Ecto neural progenitor cell (in vitro differentiated cells): ENCODE measurements at regions not wholly inside any gene's neighbourhood (a gene's known extent, or its start where the extent isn't known, plus 50 kb on each side); places are given as distances from the start of the nearest gene placed in this dataset.
"Not testable (repeated sequence)": the region's sequence is repeated elsewhere in the genome, so short reads cannot be mapped to it uniquely, and the experiment has no call there.

Source experiments
- DNase-seq: peaks from one replicate; pipeline ENCODE4 v3.0.0-alpha.2; 2018; ENCODE audit warnings: low spot score

DNA sequence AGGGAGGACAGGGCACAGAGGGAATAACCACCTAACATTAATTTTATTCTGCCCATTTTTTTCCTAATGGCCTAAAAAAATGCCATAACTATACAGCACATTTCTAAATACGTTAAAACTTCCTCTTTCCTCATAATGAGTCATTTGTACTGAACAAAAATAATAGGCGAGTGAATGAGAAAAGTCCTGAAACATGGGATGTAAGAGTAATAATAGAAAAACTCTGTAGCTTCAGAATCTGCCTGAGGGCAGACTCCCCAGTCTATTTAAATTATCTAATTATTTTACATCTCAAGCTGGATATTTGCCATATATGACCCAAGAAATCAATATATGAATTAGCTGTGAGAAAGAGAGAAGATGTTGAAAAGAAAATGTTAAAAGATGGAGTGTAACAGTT lies 285.1 kb downstream of the TMX3 start:
- DNase-seq, result no peak

GRCh38 chr18:68429111-68429510 lies 285.8 kb downstream of the TMX3 start:
- no peak for DNase-seq

- no peak for DNase-seq
Observed at GRCh38 chr18:68428661-68429060, 286.2 kb downstream of the TMX3 start.

DNA sequence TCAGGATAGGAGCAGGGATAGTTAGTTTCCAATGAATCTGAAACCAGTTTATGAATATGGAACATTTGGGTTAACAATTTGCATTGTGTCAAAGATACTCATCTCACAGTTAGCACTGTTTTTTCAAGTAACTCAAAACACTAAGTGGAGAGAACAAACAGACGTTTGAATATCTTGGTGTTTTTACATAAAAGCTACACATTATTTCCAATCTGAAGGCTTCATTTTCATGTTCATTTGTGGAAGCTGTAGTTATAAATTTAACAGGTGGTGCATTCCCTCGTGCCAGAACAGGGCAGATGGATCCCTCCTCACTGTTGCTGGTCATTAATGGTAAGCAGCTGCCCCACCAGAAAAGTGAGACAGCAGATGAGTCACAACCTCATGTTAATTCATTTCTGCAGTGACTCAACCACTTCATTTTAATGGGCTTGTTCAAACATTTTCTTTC lies 286.9 kb downstream of the TMX3 start:
- no peak for DNase-seq

GRCh38 chr18:68426731-68427315 lies 288.1 kb downstream of the TMX3 start:
- no peak for DNase-seq

DNA sequence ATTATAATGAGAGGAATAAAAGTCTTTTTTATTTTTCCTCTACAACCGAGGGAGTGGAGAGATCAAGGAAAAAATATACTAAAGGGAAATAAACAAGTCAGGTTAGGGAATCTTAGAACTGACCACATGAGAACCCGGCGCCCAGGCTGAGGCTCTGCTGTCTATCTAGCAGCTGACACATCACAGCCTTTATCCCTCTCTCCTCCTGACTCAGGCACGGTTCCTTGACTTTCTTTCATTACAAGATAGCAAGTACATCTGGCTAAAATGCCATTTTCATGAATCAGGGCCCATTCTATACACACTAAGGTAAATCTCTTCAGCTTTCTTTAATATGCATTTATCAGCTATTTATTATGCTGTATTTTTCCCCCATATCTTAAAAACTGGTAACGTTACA lies 296.0 kb downstream of the TMX3 start:
- DNase-seq, result no peak

DNA sequence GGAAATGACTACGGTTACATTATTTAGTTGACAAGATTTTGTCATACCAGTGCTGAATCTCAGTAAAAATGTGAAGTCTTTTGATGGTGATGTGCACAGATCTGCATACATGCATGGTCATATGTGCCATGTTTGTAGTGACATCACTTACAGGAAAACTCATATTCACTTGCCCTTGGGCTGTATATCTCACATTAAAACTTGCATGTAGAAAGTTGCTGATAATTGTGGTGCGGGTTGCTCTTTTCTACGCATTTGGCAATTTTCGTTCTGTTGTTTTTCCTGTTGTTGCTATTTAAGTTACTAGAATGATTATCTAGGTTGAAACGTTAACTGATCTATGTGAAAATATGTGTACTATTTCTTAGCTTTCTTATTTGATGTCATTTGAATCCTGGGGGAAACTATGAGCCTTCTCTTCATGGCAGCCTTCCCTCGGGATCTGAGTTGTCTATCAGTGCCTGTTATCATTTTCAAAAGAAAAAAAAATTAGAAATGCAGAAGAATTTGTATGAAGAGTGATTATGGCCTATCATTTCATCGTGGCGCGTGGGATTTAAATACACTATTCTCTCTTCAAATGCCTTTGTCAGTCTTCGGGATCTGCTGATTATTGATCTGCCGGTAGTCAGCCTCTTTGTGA lies 296.6 kb downstream of the TMX3 start:
- DNase-seq, result no peak

DNA sequence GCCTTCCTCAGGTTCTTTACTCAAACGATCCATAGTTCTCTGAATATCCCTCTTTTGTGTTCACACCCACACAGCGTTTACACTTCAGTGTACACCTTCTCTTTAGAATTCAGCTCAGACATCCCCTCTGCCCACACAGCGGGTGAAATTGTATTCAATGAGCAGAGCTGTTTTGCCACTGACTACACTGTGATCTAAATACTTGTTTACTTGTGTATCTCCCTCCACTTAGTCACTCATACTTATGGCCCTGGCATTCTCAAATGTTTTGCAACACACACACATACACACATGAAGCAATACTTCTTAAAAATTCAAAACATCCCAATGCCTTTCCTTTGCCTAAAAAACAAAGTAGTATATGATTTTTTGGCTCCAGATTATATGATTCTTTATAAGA lies 297.1 kb downstream of the TMX3 start:
- DNase-seq, result no peak

GRCh38 chr18:68417166-68417799 lies 297.6 kb downstream of the TMX3 start:
- no peak for DNase-seq

GRCh38 chr18:68414407-68414806 lies 300.5 kb downstream of the TMX3 start:
- no peak for DNase-seq

DNA sequence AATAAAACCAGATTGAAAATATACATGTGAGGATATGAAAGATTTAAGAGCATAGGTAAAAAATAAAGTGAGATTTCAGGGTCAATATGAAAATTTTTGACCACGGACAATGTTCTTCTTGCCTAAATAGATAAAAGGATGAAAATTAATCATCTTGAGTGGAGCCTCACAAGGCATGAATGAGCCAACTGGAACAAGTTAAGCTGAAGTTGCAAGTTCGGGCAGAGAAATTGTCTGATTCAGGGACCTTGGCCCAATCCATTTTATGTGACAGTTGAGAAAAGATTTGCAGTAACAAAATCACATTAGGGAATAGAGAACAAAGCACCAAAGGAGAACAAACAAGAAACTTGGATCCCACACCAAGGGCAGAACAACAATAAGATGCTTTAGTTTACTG lies 305.3 kb downstream of the TMX3 start:
- DNase-seq, result no peak

- DNase-seq, result no peak
Observed at GRCh38 chr18:68406761-68407160, 308.1 kb downstream of the TMX3 start.

DNA sequence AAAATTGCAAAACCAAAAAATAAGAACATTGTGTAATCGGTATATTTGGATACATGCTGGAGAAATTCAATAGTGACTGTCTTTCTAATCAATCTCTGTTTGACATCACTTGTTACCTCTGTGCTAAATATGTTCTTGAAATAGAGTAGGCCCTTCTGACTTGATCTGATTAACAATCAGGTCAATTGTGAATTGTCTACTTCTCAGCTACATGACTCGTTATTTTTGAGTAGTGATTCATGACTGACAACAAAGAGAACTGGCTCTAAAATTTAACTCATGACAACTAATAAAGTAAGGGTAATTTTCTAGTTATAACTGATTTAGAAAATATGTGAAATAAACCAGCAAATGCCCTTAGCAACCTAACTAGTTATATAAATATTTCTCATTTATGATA lies 312.1 kb downstream of the TMX3 start:
- DNase-seq, result no peak

- DNase-seq, result no peak
Observed at GRCh38 chr18:68400889-68401288, 314.0 kb downstream of the TMX3 start.

GRCh38 chr18:68399721-68400120 lies 315.2 kb downstream of the TMX3 start:
- no peak for DNase-seq

DNA sequence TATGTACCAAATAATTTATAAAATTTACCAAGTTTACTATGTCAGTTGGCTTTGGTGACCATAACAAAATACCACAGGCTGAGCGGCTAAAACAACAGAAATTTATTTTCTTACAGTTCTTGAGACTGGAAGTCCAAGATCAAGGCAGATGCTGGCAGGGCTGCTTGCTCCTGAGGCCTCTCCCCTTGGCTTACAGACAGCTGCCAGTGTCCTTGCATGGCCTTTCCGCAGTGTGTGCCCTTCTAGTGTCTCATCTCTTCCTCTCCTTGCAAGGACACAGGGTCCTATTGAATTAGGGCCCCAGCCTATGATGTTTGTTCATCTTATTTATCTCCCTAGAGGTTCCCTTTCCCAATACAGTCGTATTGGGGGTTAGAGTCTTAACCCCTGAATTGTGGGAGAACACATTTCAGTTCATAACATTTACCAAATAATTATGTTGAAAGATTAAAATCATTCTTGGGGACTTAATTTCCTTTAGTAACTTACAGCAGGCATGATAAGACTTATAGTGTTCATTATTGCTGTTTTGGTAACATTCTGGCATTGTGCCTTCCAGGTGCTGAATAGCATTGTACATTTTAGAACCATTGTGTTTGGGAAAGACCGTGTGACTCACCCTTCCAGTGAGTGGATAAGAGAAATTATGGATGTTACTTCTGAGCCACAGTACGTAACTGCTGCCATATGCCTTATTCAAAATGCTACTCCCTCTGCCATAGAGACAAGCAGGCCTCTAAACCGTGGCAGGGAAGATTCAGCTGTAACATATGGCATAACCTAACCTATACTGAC lies 317.5 kb downstream of the TMX3 start:
- no peak for DNase-seq

DNA sequence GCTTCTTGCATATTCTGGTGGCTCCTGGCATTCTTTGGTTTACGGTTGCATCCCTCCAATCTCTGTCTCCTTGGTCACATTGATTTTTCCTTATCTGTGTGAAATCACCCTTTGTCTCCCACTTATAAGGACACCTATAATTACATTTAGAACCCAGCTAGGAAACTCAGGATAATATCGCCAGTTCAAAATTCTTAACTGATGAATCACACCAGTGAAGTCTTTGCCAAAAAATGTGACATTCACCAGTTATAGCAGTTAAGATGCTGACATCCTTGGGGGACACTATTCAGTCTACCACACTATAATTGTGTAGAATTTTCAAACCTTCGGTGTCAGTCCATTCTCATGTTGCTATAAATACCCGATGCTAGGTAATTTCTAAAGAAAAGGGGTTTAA lies 320.2 kb downstream of the TMX3 start:
- no peak for DNase-seq

- no peak for DNase-seq
Observed at GRCh38 chr18:68391801-68392200, 323.1 kb downstream of the TMX3 start.

- no peak for DNase-seq
Observed at GRCh38 chr18:68387246-68387645, 327.7 kb downstream of the TMX3 start.

DNA sequence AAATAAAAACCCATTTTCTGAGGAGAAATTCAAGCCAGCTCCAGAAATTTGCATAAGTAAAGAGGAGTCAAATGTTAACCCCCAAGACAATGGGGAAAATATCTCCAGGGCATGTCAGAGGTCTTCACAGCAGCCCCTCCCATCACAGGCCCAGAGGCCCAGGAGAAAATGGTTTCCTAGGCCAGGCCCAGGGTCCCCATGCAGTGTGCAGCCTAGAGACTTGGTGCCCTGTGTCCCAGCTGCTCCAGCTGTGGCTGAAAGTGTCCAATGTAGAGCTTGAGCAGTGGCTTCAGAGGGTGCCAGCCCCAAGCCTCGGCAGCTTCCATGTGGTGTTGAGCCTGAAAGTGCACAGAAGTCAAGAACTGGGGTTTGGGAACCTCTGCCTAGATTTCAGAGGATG lies 330.9 kb downstream of the TMX3 start:
- not testable (repeated sequence) for DNase-seq

DNA sequence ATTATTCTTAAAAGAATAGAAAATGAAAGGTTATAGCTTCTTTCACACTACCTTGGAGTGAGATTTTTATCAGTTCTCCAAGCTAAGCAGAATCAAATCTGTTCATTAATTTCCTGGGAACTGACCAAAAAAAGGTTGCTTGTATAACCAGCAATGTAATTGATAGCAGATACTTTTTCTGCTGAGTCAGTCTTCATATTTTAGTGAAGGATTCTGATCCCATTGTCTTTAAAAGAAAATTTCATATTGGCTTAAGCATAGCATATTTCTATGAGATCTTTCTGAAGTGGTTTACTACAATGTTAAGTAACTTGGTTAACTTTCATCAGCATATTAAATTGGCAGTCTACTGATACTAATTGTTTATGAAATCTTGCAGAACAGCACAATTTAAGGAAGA lies 338.0 kb downstream of the TMX3 start:
- DNase-seq, result no peak

- no peak for DNase-seq
Observed at GRCh38 chr18:68362907-68363306, 352.0 kb downstream of the TMX3 start.

GRCh38 chr18:68355637-68356036 lies 359.3 kb downstream of the TMX3 start:
- no peak for DNase-seq
